Raji (cell line): ENCODE measurements at regions not wholly inside any gene's neighbourhood (a gene's known extent, or its start where the extent isn't known, plus 50 kb on each side); places are given as distances from the start of the nearest gene placed in this dataset.

Source experiments
- POLR2A ChIP-seq: IDR thresholded peaks from 2 replicates; pipeline ENCODE4 v1.6.1; 2011; ENCODE audit warnings: low read depth, low read length, control low read depth; ENCODE audit not compliant: insufficient read depth

DNA sequence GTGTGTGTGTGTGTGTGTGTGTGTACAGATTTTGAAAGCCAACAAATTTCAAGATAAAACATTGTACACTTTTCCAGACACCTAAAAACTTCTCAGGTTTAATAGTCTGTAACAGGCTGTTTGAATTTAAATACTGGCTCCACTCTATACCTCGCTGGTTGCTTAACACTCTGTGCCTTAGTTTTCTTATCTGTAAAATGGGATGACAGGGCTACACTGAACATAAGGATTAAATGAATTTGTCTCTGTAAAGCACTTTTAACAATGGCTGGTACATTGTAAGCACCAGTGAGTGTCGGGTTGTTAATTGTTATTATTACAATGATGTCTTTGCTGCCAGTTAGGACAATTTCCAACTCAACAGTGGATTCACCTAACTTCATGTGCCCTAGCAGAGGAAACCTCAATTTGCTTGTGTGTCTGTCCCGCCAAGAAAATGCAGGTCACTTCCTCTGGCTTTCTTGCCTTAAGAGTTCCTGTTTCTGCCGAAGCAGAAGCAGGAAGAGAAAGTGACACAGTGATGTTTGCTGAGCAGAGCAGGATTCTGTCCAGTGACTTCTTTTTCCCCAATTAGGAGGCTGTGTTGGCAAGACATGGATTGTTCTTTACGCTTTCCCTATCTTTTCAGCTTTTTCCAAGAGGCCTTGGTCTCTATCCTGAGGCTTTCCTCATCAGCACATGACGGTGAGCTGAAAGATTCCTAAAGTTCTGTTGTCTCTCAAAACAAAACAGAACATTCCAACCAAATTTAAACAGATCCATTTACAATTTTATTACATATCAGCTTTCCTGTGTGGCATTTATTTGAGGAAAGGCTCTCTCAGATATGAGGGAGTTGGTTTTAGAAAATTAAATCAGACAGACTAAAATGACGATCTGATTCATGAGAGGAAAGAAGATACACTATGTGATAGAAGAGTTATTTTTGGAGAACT, 154.1 kb upstream of the ATP2B1 start:
- peak; percentile 62 for TF ChIP-seq POLR2A

GRCh38 chr12:89861086-89861485, 152.4 kb upstream of the ATP2B1 start:
- no peak for TF ChIP-seq POLR2A

DNA sequence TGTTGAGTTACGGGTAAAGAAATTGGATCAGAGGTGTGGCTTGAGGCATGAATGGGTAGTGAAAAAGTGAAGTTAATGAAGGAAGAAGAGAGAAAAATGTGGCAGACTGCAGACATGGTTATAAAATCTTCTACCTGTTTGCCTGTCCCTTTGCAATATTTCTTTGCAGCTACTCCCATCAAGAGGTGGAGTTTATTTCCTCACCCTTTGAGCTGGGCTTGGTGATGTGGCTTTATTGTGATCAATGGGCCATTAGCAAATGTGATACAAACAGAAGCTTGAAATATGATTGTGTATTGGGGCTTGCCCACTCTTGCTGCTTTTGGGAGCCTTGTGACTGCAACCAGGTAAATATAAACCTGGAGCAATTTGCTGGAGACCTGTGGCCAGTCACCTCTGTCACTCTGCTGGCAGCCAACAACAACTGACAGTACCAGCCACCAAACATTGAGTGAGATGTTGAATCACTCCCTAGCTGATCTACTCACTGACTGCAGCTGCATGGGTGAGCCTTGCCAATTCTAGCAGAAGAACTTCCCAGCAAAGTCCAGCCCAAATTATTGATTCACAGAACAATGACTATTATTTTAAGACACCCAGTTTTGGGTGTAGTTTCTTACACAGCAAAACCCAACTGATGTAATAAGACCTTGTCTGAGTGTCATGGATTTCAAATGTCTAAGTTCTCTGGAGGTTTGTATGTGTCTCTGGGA, 151.0 kb upstream of the ATP2B1 start:
- TF ChIP-seq POLR2A: no peak

DNA sequence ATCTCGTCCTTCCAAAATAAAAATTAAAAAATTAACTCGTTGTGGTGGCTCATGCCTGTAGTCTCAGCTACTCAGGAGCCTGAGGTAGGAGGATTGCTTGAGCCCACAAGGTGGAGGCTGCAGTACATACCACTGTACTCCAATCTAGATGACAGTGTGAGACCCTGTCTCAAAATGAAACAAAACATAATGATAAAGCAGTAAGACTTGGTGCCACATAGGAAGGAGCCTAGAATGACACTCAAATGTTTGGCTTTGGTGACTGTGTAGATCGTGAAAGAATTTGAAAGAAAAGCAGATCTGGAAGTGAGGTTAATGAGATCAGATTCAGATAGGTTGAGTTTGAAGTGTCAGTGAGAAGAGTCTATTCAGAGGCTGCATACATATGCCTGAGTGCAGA, 150.1 kb upstream of the ATP2B1 start:
- no peak for TF ChIP-seq POLR2A

DNA sequence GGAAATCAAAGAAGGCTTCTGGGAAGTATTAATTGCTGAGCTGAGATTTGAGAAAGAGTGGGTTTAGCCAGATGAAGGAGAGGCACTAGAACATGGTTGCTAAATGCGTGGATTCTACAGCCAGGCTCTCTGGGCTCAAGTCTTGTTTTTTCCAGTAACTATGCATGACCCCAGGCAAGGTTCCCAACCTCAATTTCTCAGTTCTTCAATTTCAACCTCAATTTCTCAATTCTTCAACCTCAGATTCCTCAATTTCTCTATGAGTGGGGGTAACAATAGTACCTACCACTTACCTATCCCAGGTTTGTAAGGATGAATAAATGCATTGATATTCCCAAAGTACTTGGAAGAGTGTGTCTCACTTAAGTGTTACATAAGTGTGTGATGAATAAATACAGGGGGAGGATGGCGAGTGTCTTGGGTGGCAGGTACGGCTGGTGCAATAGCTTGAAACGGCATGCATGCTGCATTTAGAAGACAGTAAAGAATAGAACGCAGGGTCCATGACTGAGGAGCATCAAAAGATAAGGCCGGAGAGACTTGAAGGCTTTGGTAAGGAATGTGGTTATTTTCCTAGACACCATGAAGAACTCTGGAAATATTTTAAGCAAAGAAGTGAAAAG, 149.1 kb upstream of the ATP2B1 start:
- TF ChIP-seq POLR2A: no peak

DNA sequence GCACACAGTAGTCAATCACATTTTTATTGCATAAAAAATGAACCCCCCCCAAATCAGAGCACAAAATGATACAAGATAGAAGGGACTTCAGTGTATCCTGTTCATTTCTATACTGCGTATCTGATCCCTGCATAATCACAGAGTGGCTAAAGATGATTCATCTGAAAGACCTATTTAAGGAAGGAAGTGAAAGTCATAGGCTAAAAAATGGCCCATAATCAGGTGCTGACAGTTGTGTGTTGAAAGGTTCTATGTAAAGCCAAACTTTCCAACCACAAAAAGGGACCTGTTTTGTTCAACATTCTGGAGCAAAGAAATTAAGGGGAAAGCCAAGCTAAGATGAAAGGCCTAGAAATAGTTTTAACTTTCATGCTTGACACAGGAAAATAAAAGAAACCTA, 147.8 kb upstream of the ATP2B1 start:
- TF ChIP-seq POLR2A: no peak

DNA sequence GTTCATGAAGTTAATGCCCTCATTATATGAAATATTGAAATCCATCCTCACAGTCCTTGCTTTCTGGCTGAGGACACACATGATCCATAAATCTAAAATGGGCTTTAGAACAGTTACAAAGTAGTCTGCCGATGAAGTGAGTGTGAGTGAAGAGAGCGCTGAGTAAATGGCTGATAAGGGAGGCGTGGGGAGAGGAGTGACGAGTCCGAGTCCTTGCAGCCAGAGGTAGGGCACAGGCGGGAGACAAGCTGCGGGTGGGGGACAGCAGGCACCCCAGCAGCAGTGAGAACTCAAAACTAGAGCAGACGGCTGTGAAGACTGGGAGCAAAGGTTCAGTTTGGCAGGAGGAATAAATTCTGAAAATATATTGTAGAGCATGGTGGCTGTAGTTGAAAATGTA, 140.1 kb upstream of the ATP2B1 start:
- TF ChIP-seq POLR2A: no peak

GRCh38 chr12:89846473-89847055, 137.9 kb upstream of the ATP2B1 start:
- no peak for TF ChIP-seq POLR2A

DNA sequence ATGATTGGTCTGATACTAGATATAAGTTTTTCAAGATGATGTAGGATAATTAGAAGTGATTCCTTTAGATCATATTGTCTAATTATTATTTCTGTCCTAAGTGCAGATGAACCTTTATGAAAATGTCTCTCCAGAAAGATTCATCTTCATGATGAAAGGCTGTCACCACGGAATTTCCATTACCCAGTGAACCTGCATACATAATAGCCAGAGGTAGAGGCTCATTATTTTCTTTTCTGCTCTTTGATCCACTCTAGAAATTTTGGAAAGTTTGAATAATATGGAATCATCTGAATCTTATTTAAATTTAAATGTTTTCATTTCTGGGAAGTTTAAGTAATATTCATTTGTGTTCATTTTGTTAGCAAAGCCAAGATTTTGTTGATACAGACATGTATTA, 137.1 kb upstream of the ATP2B1 start:
- no peak for TF ChIP-seq POLR2A

DNA sequence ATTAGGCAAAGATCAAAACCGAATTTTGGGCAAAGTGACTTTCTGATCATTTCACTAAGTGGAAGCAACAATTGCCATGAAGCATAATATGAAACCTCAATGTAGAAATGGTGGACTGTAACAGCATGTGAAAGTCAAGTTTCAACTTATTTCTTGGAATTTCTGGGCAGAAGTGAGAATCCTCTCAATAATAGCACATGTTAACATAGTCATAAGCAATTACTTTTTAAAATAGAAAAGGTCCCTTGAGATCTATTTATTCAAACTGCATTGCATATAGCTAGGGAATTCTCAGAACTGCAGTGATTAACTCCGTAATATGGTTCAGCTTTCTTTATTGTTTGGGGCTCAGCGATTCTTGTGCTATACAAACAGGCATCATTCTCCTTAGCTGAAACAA, 136.7 kb upstream of the ATP2B1 start:
- TF ChIP-seq POLR2A: no peak

DNA sequence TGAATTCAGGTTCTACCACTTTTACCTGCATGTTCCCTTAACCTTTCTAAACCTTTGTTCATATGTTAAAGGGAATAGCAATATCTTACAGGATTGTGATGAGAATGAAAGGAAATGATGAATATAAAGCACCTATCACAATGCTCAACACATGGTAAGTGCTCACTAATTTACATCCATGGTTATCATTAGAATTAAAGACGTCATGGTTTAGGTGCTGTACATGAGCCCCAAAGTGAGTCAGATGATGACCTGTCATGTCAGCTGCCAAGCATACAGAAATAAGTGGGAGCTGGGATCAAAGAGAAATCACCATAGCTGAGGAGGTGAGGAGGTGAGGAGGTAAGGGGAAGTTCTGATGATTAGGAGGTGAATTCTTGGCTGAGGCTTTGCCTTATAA, 135.9 kb upstream of the ATP2B1 start:
- no peak for TF ChIP-seq POLR2A

- TF ChIP-seq POLR2A: no peak
These were observed 131.7 kb upstream of the ATP2B1 start for GRCh38 chr12:89840162-89840922.

GRCh38 chr12:89839444-89839843, 130.8 kb upstream of the ATP2B1 start:
- TF ChIP-seq POLR2A: no peak

DNA sequence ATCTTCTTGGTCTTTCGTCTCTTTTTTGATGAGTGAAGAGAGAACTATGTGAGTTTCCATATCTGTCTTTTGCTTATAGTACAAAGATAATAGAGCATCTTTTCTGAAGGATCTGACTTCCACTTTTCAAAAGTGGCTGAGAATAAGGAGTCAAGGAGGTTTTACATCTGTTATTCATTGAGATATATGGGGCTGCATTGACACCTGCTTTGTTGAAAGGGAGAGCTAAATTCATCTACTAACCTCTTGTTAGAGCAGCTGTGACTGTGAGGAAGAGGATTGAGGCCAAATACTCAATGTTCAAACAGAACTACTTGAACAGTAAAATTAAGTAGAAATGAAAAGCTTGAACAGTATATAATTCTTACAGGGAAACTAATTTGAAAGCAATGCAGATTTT, 130.2 kb upstream of the ATP2B1 start:
- no peak for TF ChIP-seq POLR2A

DNA sequence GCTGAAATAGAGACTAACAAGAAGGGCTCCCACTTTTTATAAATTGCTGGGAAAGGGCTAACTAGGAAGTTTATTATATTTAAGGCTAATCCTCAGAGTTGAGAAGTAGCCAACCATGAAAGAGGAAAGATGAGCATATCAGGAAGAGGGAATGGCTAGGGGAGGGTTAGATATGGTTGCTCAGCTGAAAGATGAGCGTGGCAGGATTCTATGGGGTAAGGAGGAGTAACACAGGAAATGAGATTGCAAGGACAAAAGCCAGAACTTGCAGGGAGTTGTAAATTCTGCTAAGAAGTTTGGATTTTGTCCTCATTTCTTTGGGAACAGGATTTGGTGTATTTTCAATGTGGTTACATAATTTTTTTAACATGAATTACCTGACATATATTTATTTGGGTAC, 127.4 kb upstream of the ATP2B1 start:
- TF ChIP-seq POLR2A: no peak
